ENCODE measurements at regions not wholly inside any gene's neighbourhood (a gene's known extent, or its start where the extent isn't known, plus 50 kb on each side); places are given as distances from the start of the nearest gene placed in this dataset.
"Not testable (repeated sequence)": the region's sequence is repeated elsewhere in the genome, so short reads cannot be mapped to it uniquely, and the experiment has no call there.

- TF ChIP-seq CTCF (conservative IDR thresholded peaks at IDR 0.05 in 1 of 2, IDR thresholded peaks at IDR 0.05 in 1 of 2; ENCODE audit: extremely low read depth in 1 of 2, insufficient read depth in 1 of 2, low read depth in 1 of 2, low read length in 2 of 2); EZH2 (IDR thresholded peaks at IDR 0.05; ENCODE audit: borderline replicate concordance, low read length): not testable (repeated sequence)
Measured at GRCh38 chr2:235228422-235228821, 265.4 kb upstream of the AGAP1 start.
